ENCODE measurements at regions not wholly inside any gene's neighbourhood (a gene's known extent, or its start where the extent isn't known, plus 50 kb on each side); places are given as distances from the start of the nearest gene placed in this dataset.
"Not testable (repeated sequence)": the region's sequence is repeated elsewhere in the genome, so short reads cannot be mapped to it uniquely, and the experiment has no call there.

GRCh38 chrX:728639-729038 lies 98.0 kb downstream of the SHOX start:
- DNase-seq: not testable (repeated sequence)

GRCh38 chrX:727738-728621 lies 97.4 kb downstream of the SHOX start:
- no peak for DNase-seq

GRCh38 chrX:725971-726370 lies 95.4 kb downstream of the SHOX start:
- no peak for DNase-seq

- peak in 1 of 5 experiments; percentile 68 for DNase-seq
These were observed 93.7 kb downstream of the SHOX start for GRCh38 chrX:724256-724655.

GRCh38 chrX:723781-724180 lies 93.2 kb downstream of the SHOX start:
- DNase-seq: peak in 1 of 5 experiments; percentile 5

- no peak for DNase-seq
These were observed 90.8 kb downstream of the SHOX start for GRCh38 chrX:721354-721753.

- DNase-seq: no peak
These were observed 90.2 kb downstream of the SHOX start for GRCh38 chrX:720825-721224.

- DNase-seq: no peak
These were observed 89.7 kb downstream of the SHOX start for GRCh38 chrX:720250-720649.

GRCh38 chrX:716136-716535 lies 85.5 kb downstream of the SHOX start:
- no peak for DNase-seq

- DNase-seq: no peak
These were observed 83.5 kb downstream of the SHOX start for GRCh38 chrX:714131-714530.
